ENCODE measurements at regions not wholly inside any gene's neighbourhood (a gene's known extent, or its start where the extent isn't known, plus 50 kb on each side); places are given as distances from the start of the nearest gene placed in this dataset.

GRCh38 chr4:4640692-4641091 lies 98.8 kb upstream of the STX18 start:
- Mint-ChIP-seq H3K27ac (ENCODE audit: low read depth, unreplicated experiment) (no peak overlapping the region), H3K27me3 (ENCODE audit: insufficient read depth, unreplicated experiment) (no peaks in the 10 kb centered on the region), H3K9me3 (ENCODE audit: unreplicated experiment) (no peaks in the 10 kb centered on the region), H3K4me1 (ENCODE audit: insufficient read depth, unreplicated experiment) (peaks cover 21% of the 10 kb centered on the region), H3K4me3 (ENCODE audit: unreplicated experiment) (no peak overlapping the region), H3K36me3 (ENCODE audit: insufficient read depth, unreplicated experiment) (no peaks in the 10 kb centered on the region)
- no peak for DNase-seq (ENCODE audit: unreplicated experiment)
- intact Hi-C loops (cut with micrococcal nuclease) = no loop called here
- POLR2A ChIA-PET = interaction anchor here (0.7 kb wide), 1 partner anchor 24 kb away, joined by 3 read pairs; no protein-coding TSS in a partner anchor
- BruUV-seq (replicated peaks) = no TSS peak
- CTCF ChIA-PET = no interaction called here
- TF ChIP-seq CTCF (IDR thresholded peaks at IDR 0.05; ENCODE audit: unreplicated experiment) = no peak

- no peak overlapping the region for H3K27ac Mint-ChIP-seq (ENCODE audit: low read depth, unreplicated experiment)
- H3K4me1 Mint-ChIP-seq (ENCODE audit: insufficient read depth, unreplicated experiment) = peaks cover 20% of the 10 kb centered on the region
- CTCF ChIA-PET = interaction anchor here (1.2 kb wide), 1 partner anchor 19 kb away, joined by 4 read pairs; no protein-coding TSS in a partner anchor
- no peak for DNase-seq (ENCODE audit: unreplicated experiment)
- TF ChIP-seq CTCF (IDR thresholded peaks at IDR 0.05; ENCODE audit: unreplicated experiment) = no peak
- H3K4me3 Mint-ChIP-seq (ENCODE audit: unreplicated experiment) = no peak overlapping the region
- H3K27me3 Mint-ChIP-seq (ENCODE audit: insufficient read depth, unreplicated experiment) = no peaks in the 10 kb centered on the region
- no peaks in the 10 kb centered on the region for H3K9me3 Mint-ChIP-seq (ENCODE audit: unreplicated experiment)
- POLR2A ChIA-PET = no interaction called here
- intact Hi-C loops (cut with micrococcal nuclease) = no loop called here
- no peaks in the 10 kb centered on the region for H3K36me3 Mint-ChIP-seq (ENCODE audit: insufficient read depth, unreplicated experiment)
- BruUV-seq (replicated peaks) = no TSS peak
These were observed 97.5 kb upstream of the STX18 start for GRCh38 chr4:4639370-4639769.

GRCh38 chr4:4637710-4638109 lies 95.9 kb upstream of the STX18 start:
- Mint-ChIP-seq H3K4me1 (ENCODE audit: insufficient read depth, unreplicated experiment) (peaks cover 14% of the 10 kb centered on the region), H3K36me3 (ENCODE audit: insufficient read depth, unreplicated experiment) (no peaks in the 10 kb centered on the region), H3K9me3 (ENCODE audit: unreplicated experiment) (no peaks in the 10 kb centered on the region), H3K27me3 (ENCODE audit: insufficient read depth, unreplicated experiment) (no peaks in the 10 kb centered on the region), H3K4me3 (ENCODE audit: unreplicated experiment) (no peak overlapping the region), H3K27ac (ENCODE audit: low read depth, unreplicated experiment) (no peak overlapping the region)
- no peak for TF ChIP-seq CTCF (IDR thresholded peaks at IDR 0.05; ENCODE audit: unreplicated experiment)
- no TSS peak for BruUV-seq (replicated peaks)
- DNase-seq (ENCODE audit: unreplicated experiment) = peak; percentile 35
- POLR2A ChIA-PET = no interaction called here
- intact Hi-C loops (cut with micrococcal nuclease) = no loop called here
- CTCF ChIA-PET = no interaction called here

GRCh38 chr4:4633431-4633830 lies 91.6 kb upstream of the STX18 start:
- no TSS peak for BruUV-seq (replicated peaks)
- no peaks in the 10 kb centered on the region for H3K9me3 Mint-ChIP-seq (ENCODE audit: unreplicated experiment)
- H3K4me1 Mint-ChIP-seq (ENCODE audit: insufficient read depth, unreplicated experiment) = peaks cover 6% of the 10 kb centered on the region
- no peak for DNase-seq (ENCODE audit: unreplicated experiment)
- POLR2A ChIA-PET = interaction anchor here (0.6 kb wide), 1 partner anchor 138 kb away, joined by 3 read pairs; no protein-coding TSS in a partner anchor
- H3K27me3 Mint-ChIP-seq (ENCODE audit: insufficient read depth, unreplicated experiment) = no peaks in the 10 kb centered on the region
- no peak overlapping the region for H3K27ac Mint-ChIP-seq (ENCODE audit: low read depth, unreplicated experiment)
- no peak overlapping the region for H3K4me3 Mint-ChIP-seq (ENCODE audit: unreplicated experiment)
- CTCF ChIA-PET = no interaction called here
- no peaks in the 10 kb centered on the region for H3K36me3 Mint-ChIP-seq (ENCODE audit: insufficient read depth, unreplicated experiment)
- intact Hi-C loops (cut with micrococcal nuclease) = no loop called here
- no peak for TF ChIP-seq CTCF (IDR thresholded peaks at IDR 0.05; ENCODE audit: unreplicated experiment)

Measured in MCF 10A (cell line).